ENCODE measurements at regions not wholly inside any gene's neighbourhood (a gene's known extent, or its start where the extent isn't known, plus 50 kb on each side); places are given as distances from the start of the nearest gene placed in this dataset.
"Not testable (repeated sequence)": the region's sequence is repeated elsewhere in the genome, so short reads cannot be mapped to it uniquely, and the experiment has no call there.

- no peak for DNase-seq
These were observed 80.6 kb downstream of the MFSD1 start for GRCh38 chr3:158882445-158882844.

GRCh38 chr3:158896729-158897128 lies 94.9 kb downstream of the MFSD1 start:
- no peak for DNase-seq

- no peak for DNase-seq
These were observed 104.9 kb downstream of the MFSD1 start for GRCh38 chr3:158906749-158907148.

- DNase-seq = no peak
These were observed 106.4 kb downstream of the MFSD1 start for GRCh38 chr3:158908187-158908734.

- no peak for DNase-seq
These were observed 108.0 kb downstream of the MFSD1 start for GRCh38 chr3:158909870-158910269.

GRCh38 chr3:158911586-158911985 lies 109.7 kb downstream of the MFSD1 start:
- no peak for DNase-seq

- DNase-seq = no peak
These were observed 110.3 kb downstream of the MFSD1 start for GRCh38 chr3:158912188-158912587.

DNA sequence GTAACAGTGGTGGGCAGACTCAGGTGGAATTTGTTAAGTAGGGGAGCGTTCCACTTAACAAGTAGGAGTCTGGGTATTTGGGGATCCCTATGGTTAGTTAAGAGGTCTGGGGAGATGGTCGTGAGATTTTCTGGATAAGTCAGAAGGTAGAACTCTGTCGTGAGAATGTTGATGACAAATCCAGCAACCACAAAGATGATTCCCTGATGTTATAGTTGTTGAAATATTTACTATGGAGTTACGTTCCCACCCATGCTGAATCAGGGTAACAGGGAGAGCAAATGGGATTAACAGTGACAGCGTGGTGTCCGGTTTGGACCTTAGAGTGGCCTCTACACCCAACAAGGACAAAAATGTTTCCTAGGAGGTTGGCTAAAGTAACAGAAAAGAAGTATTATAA lies 110.8 kb downstream of the MFSD1 start:
- no peak for DNase-seq

DNA sequence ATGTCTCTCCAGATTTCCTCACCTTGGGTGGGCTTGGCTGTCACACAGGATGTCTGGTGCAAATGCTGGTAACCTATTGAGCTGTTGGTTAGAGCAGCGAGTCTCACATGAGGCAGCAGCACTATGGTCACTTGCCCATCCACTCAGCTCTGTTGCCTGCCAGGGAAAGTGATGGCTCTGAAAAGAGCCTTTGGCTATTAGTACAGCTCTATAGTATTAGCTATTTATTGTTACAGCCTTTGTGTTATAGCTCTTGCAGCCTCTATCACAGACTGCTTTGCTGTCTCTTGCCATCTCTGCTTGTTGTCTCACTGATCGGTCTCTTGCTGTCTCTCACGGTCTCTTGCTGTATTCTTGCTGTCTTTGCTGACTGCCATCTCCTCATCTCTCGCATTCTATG lies 114.3 kb downstream of the MFSD1 start:
- DNase-seq = no peak

- DNase-seq = no peak
These were observed 116.2 kb downstream of the MFSD1 start for GRCh38 chr3:158918008-158918407.

DNA sequence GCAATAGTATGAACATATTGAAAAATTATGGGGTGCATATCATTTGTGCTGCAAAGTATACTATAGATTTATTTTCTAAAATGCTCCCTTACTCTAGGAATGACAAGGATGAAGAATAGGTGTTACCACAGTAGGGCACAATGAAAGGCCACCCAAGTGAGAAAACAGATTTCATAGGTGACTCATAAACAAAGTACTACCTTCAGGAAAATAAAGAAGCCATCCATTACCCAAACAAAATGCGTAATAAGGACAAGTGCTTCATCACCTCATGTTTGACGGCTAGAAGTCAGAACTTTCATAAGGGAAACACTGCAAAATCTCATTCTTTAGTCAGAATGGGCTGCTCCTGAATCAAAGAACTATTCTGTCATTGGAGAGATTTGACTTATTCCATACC lies 116.6 kb downstream of the MFSD1 start:
- DNase-seq = no peak

- no peak for DNase-seq
These were observed 118.5 kb downstream of the MFSD1 start for GRCh38 chr3:158920371-158920770.

DNA sequence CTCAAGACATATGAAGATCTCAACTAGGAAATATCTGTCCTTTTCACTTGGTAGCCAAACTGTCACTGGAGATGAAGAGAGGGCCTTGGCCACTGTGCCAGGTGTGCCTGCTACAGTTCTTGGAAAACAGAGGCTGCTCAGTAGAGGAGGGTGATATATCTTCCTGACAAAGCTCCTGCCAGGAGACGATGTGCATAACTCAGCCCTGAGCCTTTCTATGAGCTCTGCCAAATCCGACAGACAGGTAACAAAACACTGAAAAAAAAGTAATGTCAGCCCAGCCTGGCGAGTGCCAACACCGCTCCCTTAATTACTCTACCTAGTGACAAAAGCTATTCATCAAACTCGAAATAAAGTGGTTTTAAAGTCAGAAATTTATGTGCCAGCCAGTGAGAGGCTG lies 123.2 kb downstream of the MFSD1 start:
- no peak for DNase-seq

GRCh38 chr3:158925828-158926494 lies 124.1 kb downstream of the MFSD1 start:
- DNase-seq = no peak

DNA sequence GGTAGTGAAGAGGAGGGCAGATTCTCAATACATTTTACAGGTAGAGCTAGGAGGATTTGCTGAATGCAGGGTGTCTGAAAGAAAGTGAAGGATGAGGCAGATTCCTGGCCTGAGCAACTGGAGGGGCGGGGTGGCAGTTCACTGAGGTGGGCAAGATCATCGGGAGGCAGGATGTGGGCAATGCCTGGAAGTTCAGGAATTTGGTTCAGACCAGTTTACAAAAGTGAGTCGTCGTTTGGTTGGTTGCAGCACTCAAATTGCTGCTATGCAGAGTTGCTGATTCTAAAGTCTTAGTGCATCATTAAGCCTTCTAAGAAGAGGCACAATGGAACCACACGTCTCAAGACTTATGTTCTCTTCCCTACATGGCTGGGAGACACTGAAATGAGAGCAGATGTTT lies 134.0 kb downstream of the MFSD1 start:
- DNase-seq = no peak

DNA sequence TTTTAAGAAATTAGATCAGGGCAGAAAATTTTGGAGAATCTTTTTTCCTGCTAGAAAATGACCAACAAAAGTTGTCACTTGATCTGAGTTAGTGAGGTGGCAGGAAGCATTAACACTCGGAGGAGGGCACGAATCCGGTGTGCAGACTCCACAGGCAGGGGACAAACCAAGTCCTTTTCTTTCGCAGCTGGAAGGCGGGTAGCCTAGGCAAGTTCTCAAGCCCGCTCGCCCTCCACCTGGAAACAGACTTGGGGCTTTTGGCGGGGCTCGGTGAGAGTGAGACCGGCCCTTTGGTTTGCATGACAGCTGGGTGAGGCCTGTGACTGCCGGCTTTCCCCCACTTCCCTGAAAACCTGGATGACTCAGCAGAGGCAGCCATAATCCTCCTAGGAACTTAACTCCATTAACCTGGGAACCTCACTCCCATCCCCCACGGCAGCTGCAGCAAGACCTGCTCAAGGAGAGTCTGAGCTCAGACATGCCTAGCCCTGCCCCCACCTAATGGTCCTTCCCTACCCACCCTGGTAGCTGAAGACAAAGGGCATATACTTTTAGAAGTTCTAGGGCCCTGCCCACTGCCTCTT lies 134.8 kb downstream of the MFSD1 start:
- DNase-seq = no peak

DNA sequence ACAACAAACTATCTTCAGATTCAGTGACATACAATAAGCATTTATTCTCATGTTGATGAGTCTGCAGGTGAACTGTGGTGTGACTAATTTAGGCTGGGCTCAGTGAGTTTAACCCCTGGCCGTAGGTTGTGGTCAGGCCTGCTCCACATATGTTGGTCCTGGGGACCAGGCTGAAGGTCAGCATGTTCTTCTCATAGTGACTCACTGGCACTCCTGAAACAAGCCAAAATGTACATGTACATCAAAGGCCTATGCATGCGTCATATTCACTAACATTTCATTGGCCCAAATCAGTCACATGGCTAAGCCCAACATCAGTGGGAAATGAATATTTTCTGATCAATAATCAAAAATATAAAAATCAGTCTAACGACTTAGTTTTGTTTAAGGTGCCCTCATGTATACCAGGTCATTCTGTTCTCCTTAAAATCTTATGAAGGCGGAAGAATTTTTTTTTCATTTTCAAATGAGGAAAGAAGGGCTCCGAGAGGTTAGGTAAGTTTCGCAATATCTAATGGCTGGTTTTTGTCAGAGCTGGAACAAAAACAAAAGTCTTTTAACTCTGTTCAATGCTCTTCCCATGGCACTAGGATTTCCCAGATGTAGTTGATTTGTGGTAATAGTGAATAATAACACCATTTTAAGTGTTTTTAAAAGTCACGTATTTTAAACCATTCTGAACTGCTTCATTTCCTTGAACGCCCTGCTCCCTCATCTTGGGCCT lies 148.5 kb downstream of the MFSD1 start:
- no peak for DNase-seq

- DNase-seq = no peak
These were observed 151.3 kb downstream of the MFSD1 start for GRCh38 chr3:158953131-158953530.

- no peak for DNase-seq
These were observed 152.6 kb downstream of the MFSD1 start for GRCh38 chr3:158954420-158954819.

DNA sequence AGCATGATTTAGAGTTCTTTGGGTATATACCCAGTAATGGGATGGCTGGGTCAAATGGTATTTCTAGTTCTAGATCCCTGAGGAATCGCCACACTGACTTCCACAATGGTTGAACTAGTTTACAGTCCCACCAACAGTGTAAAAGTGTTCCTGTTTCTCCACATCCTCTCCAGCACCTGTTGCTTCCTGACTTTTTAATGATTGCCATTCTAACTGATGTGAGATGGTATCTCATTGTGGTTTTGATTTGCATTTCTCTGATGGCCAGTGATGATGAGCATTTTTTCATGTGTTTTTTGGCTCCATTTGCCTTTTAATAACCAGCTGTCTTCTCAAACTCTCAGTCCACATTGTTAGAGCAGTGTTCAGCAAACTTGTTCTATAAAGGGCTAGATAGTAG lies 155.9 kb downstream of the MFSD1 start:
- not testable (repeated sequence) for DNase-seq

- no peak for DNase-seq
These were observed 157.0 kb downstream of the MFSD1 start for GRCh38 chr3:158958873-158959272.

DNA sequence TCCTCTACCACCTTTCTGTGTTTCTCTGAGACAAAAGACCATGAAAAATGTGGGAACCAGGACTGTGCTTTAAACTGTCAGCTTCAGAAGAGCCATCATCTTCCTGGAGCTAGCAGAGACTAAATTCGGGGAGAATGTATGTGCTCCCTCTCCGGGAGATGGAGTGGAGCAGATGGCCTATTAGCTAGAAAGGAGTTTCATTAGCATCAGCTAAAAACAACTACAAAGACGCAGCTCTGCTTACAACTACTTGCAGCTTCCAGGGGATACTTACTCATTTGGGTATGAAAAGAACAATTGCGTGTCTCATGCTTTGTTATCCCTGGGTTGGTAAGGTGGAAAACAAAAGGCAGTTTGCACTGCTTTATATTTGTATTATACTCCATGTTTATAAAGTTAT lies 159.6 kb downstream of the MFSD1 start:
- no peak for DNase-seq

- no peak for DNase-seq
These were observed 160.1 kb downstream of the MFSD1 start for GRCh38 chr3:158961911-158962310.

GRCh38 chr3:158970006-158970405 lies 168.2 kb downstream of the MFSD1 start:
- no peak for DNase-seq

All from DMS79 (cell line).